Activated CD4-positive, alpha-beta T cell treated with anti-CD3 and anti-CD28 coated beads for 4 hours (primary cell): ENCODE measurements at regions not wholly inside any gene's neighbourhood (a gene's known extent, or its start where the extent isn't known, plus 50 kb on each side); places are given as distances from the start of the nearest gene placed in this dataset.
"Not testable (repeated sequence)": the region's sequence is repeated elsewhere in the genome, so short reads cannot be mapped to it uniquely, and the experiment has no call there.

Source experiments
- DNase-seq, 2 donors: peaks; one replicate each; pipeline ENCODE4 v3.0.0-alpha.2; 2020

DNA sequence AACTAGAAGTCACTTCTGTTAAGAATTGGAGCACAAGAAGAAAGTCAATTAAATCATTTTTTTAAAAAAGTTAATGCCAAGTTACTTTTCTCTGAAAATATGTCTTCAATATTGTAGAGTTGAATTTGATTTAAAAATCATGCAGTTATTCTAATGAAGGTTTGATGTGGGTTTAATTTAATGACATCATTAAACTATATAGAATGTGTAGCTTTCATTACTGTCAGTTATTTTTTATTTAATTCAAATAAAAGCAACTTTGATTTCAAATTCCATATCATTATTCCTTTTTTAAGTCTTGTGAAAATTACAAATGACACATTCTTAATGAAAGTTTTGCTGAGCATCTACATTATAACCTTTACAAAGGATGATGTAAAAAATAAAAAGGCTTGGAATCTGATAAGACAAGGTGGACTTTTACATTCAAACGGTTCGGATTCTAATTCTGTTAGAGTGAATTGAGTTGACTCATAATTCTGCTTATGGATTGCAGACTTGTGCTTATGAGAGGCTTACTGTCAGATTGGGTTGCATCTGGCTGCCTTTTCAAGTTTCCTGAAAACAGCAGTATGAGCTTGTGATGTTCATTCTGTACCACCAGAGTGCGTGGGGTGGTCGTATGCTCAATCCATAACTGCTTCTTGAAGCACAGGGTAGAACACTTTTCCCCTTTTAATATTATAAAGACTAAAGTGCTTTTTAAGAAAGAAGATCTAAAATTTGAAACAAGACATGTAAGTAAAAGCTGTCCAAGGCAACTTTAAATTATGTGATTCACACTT, 253.0 kb upstream of the ARRDC3 start:
- DNase-seq = no peak

DNA sequence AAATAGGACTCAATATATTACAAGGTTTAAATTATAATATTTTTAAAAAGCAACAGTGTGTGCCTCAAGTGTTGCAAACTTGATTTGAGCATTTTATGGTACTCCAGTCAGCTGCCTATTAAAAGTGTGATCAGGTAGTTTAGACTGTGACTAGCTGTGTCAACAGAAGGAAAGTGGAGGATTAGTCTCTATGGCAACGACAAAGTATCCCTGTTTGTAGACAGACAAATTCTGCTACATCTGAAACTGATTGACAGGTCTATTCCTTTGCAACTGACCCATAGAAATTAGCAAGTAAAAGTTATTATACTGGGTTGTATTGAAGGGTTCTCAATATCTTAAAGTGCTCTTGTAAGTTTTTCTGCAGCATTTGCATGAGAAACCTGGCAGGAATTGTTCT, 249.8 kb upstream of the ARRDC3 start:
- DNase-seq = no peak

DNA sequence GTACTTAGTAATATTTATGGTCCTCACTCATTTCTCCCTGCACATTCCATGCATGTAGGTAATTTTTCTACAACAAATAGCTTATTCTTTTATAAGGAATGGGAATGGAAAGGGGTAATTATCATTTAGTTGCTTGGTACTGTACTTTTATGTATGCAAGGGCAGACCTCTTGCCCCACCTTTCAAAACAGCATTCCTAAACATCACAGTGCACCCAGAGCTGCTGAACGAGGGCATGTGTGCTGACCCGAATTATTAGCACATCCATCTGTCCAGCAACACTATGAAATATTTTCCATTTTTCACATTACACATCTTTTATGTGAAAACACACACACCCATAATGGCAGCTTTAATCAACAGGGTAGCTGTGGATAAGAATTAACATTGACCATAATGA, 228.6 kb upstream of the ARRDC3 start:
- DNase-seq = no peak

DNA sequence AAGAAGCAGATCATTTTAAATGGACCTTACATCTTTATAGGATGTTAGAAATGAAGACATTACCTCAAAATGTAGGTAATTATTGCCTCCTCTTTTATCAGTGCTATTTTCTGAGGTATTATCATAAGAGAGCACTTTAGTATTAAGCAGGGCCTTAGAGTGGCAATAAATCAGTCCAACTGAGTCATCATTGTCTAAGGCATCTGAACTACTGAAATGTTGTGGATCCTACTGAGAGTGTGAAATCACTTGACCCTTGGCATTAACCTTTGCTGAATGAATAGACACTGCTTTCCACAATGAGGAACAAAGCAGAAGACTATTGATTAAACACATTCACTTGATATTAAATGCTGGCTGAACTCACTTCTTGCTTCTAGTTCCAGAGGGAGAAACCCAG, 224.6 kb upstream of the ARRDC3 start:
- no peak for DNase-seq

DNA sequence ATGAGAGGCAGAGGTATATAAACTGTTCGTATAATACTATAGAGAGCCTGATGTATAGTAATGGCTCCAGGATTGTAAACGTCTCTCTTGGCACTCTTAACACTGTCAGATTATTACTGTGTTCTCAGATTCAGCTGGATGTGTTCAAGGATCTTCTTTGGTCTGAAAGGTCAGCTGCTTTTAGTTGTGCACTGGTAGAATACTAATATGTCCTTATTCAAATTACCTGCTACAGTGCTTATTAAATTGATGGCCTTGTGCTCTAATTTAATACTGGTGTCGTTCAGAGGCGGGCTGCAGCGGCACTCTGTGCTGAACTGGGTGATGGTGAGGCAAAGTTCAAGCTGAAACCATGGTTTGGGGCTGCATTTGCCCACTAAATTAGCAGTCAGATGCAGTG, 216.7 kb upstream of the ARRDC3 start:
- no peak for DNase-seq

DNA sequence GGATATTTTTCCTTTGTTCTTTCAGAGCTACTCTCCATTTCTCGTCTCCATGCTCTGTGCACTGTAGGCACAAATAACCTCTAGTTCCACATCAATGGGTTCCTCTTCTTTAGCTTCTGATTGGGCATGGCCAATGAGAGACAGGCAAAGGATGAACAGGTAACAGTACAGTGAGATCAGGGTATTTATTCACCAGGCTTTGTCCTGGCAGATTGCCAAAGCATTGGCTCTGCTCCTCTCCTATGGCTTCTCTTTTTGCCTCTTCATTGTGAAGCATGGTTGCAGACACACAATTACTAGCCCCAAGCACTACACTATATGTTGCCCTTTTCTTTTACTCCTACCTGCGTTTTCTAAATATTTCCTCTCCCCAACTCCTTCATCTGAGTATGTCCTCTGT, 215.1 kb upstream of the ARRDC3 start:
- DNase-seq = no peak

DNA sequence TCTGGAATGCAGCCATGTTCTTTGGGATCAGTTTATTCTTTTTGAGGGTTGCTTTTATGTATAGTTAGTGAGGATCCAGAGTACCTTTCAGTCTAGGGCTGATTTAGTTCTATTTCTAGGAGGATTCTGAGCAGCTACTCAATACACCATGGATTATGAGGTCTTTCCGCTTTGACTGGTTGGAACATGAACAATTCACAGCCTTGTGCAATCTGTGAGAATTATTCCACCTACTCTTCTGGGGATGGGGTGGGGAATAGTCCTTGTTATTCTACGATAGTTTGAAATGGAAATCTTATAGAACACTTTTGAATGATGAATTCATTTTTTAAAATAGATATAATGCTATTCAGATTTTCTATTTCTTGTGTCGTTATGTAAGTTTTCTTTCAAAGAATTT, 212.3 kb upstream of the ARRDC3 start:
- DNase-seq = no peak

DNA sequence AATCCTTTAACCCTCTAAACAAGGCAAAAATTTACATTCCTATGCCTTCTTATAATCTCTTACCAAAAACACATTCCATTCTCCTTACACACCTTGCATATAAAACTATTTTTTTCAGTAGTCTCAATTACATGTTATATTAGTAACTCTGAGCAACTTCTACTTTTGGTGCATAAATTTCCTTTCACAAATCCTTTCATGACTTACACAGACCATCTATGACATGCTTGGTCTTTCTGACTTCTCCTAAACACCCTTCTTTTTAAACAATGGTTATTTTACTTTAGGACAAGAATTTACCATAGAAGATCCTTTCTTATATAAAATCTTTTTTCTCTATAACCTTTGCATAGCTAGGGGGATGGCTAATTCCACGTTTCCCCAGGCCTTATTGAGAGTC, 208.0 kb upstream of the ARRDC3 start:
- no peak for DNase-seq

DNA sequence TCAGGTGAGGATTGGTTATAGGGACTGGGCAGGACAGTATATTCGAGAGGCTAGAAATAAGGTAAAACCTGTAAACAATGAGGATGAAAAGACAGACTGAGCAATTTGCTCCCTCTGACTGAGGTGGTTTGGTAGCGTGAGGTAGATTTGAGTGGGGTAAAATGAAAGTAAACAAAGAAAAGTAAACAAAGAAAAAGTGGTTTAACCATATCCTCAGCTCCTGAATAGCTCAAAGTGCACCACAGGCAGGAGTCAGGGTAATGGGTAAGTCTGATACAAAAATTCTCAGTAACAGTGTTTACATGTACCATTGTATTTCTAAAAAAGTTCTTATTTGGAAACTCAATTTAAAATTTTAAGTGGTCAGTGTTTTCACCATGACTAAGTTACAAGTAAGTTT, 203.1 kb upstream of the ARRDC3 start:
- DNase-seq = no peak

DNA sequence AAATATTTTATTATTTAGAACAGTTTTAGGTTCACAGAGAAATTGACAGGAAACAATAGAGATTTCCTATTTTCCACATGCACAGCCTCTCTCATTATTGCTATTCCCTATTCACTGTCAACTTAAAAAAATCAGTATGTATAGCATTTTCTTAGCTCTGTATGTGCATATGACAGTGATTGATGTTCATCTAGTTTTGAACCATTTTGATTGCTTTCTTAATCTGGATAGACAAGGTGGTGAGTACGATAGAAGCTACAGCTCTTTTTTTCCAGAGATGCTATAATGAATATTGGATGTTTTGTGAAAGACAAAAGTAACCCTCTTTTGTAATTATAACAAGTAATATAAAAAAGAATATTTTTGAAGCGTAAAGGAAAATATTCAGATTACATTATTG, 201.2 kb upstream of the ARRDC3 start:
- DNase-seq = no peak

DNA sequence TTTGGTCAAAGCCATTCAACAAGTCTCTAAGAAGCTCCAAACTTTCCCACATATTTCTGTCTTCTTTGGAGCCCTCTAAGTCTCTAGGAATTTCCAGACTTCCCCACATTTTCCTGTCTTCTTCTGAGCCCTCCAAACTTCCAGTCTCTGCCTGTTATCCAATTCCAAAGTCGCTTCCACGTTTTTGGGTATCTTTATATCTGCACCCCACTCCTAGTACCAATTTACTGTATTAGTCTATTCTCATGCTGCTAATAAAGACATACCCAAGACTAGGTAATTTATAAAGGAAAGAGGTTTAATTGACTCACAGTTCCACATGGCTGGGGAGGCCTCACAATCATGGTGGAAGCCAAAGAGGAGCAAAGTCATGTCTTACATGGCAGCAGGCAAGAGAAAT, 182.9 kb upstream of the ARRDC3 start:
- DNase-seq = not testable (repeated sequence)

DNA sequence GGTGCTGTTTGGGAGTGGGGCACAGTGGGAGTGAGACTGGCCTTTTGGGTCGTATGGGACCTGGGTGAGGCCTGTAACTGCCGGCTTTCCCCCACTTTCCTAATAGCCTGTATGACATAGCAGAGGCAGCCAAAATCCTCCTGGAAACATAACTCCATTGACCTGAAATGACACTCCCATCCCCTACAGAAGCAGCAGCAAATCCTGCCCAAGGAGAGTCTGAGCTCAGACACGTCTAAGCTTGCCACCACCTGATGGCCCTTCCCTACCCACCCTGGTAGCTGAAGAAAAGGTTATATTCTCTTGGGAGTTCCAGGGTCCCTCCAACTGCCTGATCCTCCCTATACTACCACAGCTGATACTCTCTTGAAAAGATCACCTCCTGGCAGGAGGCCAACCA, 179.8 kb upstream of the ARRDC3 start:
- no peak for DNase-seq

DNA sequence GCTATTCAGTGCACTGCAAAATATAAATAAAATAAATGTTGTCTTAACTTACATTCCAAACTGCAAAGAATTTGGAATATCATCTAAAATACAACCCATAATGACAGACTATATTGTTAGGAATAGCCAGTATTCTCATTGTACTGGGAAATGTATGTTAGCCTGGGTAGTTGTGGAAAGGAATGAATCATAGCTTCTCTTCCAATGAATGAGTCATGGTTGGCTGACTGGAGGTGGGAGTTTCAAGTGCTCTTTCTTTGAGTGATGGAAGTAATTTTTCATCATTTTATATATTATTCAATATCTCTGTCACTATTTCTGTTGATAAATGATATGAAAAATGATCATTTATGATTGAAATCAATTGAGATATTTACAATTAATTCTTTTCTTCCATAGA, 158.6 kb upstream of the ARRDC3 start:
- DNase-seq = no peak

DNA sequence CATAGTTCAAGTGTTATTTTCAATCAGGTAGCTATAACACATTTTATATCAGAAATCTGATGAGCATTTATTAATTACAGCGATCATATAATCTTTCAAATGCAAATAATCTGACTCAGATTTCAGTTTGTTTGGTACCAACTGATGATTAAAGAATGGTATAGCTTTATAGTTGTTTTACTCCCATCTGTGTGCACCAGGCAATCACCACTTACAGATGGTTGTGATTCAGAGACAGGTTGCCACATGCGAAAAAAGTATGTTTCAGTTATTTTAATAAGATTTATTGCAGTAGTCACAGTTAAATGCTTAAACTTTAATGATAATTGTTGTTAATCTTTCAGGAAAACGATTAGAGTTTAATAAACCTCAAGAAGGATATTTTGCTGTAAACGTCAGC, 155.1 kb upstream of the ARRDC3 start:
- no peak for DNase-seq

DNA sequence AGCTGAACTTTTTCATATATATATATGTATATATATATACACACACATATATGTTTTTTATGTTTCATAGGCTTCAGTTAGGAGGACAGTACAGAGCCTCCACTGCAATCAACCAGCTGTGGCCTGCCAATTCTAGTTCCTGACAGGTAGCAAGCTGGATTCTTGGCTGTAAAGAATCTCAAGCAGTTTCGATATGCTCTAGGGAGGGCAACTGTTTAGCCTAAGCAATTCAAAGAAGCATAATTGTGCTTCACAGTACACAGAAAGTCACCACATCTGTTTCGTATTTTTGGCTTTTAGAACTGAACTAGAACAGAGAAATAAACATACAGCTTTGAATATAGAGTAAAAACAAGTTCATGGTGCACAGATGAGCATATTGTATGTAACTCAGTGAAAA, 152.4 kb upstream of the ARRDC3 start:
- no peak for DNase-seq

DNA sequence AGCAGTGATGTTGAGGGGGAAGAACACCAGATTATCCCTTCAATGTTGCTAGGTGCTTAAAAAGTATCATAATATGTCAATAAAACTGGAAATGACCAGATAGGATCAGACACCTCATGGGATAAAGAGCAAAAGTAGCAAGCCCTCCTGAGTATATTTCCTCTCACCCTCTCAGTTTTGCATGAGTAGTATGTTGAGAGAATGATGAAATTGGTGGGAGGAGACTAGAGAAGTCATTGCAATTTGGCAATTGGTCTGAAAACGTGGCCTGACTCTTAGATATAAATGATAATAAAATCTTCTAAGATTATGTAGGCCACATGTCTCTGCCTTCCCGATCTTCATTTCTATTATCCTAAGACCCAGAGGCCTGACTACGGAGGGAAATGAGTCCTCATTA, 151.2 kb upstream of the ARRDC3 start:
- DNase-seq = no peak

DNA sequence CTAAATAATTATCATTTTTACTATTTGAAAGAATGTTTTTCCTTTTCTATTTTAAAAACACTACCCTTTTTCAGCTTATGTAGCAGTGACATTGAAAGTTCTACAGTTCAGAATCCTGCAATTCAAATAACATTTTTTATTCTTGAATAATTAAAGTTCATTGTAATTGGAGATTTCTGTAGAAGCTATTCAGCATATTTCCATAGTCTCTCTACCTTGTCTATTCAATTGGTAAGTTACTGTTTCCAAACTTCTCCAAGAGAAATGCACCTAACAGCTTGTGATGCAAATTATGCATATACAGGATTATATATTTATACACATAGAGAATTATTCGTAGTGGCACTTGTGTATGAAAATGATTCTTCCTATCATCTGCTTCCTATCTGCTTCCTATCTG, 149.7 kb upstream of the ARRDC3 start:
- no peak for DNase-seq

DNA sequence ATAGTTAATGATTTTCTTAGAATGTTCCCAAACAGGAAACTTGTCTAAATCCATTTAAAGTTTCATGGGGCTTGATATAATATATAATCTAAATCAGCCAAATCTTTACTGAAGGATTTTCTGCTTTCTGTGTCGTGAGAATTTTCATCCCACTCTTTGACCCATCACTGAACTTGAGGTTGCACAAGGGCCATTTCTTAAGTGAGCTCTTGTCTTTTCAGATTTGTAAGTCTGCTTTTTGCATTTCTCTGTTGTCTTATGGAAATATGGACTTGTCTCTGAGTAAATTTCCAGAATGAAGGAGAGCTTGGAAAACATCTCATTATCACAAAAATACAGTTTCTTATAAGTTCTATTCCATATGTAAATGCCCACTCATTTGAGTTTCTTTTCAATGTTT, 149.2 kb upstream of the ARRDC3 start:
- no peak for DNase-seq

DNA sequence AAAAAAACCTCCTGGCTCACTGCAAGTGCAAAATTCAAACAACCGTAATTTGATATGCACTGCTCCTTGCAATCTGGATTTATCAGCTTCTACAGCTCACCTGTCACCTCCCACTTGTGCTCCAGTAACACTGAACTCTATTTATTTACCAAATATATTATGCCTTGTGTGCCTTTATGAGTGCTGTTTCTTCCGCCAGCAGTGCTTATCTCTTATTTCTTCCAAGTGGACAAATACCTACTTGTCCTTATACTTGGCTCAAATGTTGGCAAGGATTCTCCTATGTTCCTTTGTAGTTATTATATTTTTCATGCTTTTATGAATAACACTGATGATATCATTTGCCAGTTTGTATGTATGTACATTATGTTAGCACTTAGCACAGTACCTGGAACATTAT, 145.7 kb upstream of the ARRDC3 start:
- no peak for DNase-seq

DNA sequence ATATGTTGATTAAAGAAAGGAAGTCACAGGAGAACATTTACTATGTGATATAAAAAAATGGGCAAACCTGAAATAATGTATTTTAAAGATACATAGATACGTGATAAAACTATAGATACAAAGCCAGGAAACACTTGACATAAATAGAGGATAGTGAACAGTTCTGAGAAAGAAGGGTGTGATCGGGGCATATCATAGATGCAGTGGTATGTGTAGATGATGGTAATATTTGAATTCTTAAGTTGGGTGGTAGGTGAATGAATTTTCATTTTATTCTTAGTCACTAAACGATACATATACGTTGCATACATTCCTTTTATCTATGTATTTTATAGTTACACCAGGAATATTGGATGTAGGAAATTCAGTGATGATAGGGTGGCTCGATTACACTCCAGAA, 138.7 kb upstream of the ARRDC3 start:
- DNase-seq = no peak

DNA sequence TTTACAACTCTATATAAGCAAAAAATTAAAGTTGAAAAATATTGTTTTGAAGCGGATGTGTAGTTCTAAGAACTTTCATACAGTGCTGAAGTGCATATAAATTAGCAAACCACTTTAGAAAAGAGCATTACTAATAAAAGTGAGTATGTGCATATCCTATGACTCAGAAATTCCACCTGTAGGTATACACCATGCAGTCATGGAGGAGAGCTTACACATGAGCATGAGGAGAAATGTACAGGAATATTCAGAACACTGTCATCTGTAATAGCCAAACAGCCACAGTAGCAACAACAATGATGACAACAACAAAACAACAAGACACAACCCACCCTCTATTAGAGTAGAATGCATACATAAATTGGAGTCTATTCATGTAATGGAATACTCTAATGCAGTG, 138.2 kb upstream of the ARRDC3 start:
- DNase-seq = no peak

DNA sequence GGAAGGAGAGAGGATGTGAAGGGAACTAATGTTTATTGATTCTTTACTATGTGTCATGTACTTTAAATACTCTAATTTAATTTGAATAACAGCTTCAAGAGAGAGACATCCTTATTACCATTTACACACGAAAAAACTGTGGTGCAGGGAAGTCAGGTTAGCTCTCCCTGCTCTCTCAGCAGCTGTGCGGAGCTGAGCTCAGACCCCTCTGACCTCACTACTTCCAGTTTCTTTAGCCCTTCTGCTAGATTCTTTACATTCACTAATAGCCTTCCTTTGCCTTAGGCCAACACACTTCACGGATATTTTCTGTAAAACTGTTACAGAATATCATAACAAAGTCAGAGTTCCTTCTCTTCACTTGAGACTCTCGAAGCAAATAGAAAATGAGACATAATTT, 131.3 kb upstream of the ARRDC3 start:
- no peak for DNase-seq

DNA sequence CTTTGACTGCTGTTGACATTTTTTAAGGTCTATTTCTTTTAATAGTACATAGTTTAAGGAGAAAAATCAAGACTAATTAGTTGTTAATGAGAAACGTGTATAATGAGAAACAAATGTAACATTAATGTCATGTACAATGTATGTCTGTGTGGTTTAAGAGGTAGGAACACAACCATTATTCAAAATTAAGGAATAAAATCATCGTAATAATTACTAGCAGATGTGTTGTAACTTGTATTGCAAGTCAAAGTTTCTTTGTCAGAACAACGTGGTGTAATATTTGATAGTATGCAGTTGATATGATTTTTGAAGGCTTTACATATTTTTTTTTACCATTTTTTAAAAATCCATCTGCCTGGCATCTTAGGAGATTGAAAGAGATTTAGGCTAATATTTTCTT, 120.2 kb upstream of the ARRDC3 start:
- no peak for DNase-seq

DNA sequence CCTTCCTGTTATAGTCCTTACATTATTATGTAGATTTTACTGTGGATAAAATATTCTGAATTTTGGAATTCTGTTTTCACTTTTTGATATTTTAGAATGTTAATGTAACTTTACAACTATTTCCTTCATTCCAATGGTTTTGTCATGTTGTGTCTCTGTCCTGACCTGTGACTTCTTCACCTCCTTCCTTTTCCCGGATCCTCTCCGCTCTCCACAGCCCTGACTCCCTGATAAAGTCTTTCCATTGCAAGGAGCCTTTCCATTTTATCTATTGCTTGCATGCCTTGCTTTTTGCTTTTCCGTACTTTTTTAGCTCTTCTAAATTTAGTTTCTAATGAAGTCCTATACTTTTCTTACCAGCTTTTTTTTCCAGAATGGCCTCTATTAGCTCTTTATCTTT, 117.6 kb upstream of the ARRDC3 start:
- no peak for DNase-seq

DNA sequence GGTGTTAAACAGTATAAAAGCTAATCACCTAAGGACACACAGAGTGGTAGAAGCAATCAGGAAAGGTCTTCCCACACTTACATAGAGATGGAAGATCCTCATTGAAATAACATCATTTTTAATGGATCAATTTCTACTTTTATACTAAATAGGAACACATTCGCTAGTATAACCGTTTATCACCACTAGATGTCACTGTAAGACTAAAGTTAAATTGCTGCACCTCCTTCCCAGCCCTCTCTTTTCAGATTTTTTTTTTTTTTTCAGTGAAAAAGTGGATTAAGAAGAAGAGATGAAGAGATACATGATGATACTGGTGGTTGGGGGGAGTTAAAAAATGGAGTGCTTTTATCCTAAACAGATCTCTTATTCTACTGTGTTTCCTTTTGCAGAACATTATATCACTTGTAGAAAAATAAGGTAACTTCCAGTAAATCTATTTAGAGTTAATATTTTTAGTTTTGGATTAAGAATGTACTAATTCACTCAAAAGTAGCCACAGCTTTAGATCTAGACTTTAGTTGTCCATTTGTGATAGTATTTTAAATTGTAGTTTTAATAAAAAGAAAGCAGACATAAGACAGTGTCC, 116.9 kb upstream of the ARRDC3 start:
- no peak for DNase-seq
